DOHH2 (cell line): ENCODE measurements at regions not wholly inside any gene's neighbourhood (a gene's known extent, or its start where the extent isn't known, plus 50 kb on each side); places are given as distances from the start of the nearest gene placed in this dataset.

Source experiments
- H3F3A ChIP-seq: fragments of 200-600 bp; sonication (generic), shearing (Covaris generic); 2 replicates; pipeline ENCODE4 v1.6.0; 2016; ENCODE audit warnings: antibody characterized with exemption, mild to moderate bottlenecking; ENCODE audit not compliant: control insufficient read depth, insufficient read depth
- H3K27ac ChIP-seq: fragments of 200-600 bp; sonication (generic); 2 replicates; pipeline ENCODE4 v1.5.1; 2014; ENCODE audit warnings: low read depth, mild to moderate bottlenecking, low read length, moderate library complexity
- H3K27me3 ChIP-seq: fragments of 200-600 bp; sonication (generic); 2 replicates; pipeline ENCODE4 v1.6.1; 2014; ENCODE audit warnings: mild to moderate bottlenecking, low read length, mixed read lengths; ENCODE audit not compliant: control insufficient read depth
- H3K36me3 ChIP-seq: fragments of 200-600 bp; sonication (generic); 2 replicates; pipeline ENCODE4 v1.6.1; 2014; ENCODE audit warnings: mild to moderate bottlenecking, low read length, moderate library complexity, mixed read lengths; ENCODE audit not compliant: control insufficient read depth
- H3K4me1 ChIP-seq: fragments of 200-600 bp; sonication (generic); 2 replicates; pipeline ENCODE4 v1.6.1; 2014; ENCODE audit warnings: mild to moderate bottlenecking, low read length, mixed read lengths; ENCODE audit not compliant: control insufficient read depth
- H3K4me2 ChIP-seq: fragments of 200-600 bp; sonication (generic); 2 replicates; pipeline ENCODE4 v1.6.0; 2014; ENCODE audit warnings: mild to moderate bottlenecking, low read length, moderate library complexity
- H3K4me3 ChIP-seq: fragments of 200-600 bp; sonication (generic); 2 replicates; pipeline ENCODE4 v1.5.1; 2014; ENCODE audit warnings: mild to moderate bottlenecking, low read length, mixed read lengths
- H3K79me2 ChIP-seq: fragments of 200-600 bp; sonication (generic); 2 replicates; pipeline ENCODE4 v1.6.1; 2014; ENCODE audit warnings: mild to moderate bottlenecking, low read length, mixed read lengths; ENCODE audit not compliant: control insufficient read depth
- H3K9me2 ChIP-seq: fragments of 200-600 bp; sonication (generic); replicated peaks from 2 replicates; pipeline ENCODE4 v1.6.1; 2014; ENCODE audit warnings: mild to moderate bottlenecking, low read length, mixed read lengths; ENCODE audit not compliant: control insufficient read depth
- H3K9me3 ChIP-seq: fragments of 200-600 bp; sonication (generic); 2 replicates; pipeline ENCODE4 v1.6.1; 2014; ENCODE audit warnings: antibody characterized with exemption, low read length, mixed read lengths; ENCODE audit not compliant: control insufficient read depth, insufficient read depth
- H4K20me1 ChIP-seq: fragments of 200-600 bp; sonication (generic); 2 replicates; pipeline ENCODE4 v1.6.0; 2014; ENCODE audit warnings: low read depth, mild to moderate bottlenecking, antibody characterized with exemption, low read length, moderate library complexity; ENCODE audit not compliant: control insufficient read depth, insufficient read depth
- EZH2phosphoT487 ChIP-seq: fragments of 200-600 bp; sonication (generic); IDR thresholded peaks from 2 replicates; pipeline ENCODE4 v1.6.1; 2017; ENCODE audit warnings: borderline replicate concordance, mild to moderate bottlenecking, antibody characterized with exemption, low read length, moderate library complexity, mixed read lengths
- TF ChIP-seq, protein P1 (sequence below): fragments of 200-600 bp; sonication (generic); IDR thresholded peaks from one replicate; pipeline ENCODE4 v1.5.1; 2014; ENCODE audit warnings: antibody characterized with exemption, mild to moderate bottlenecking, low read depth, low read length; ENCODE audit not compliant: poor library complexity, severe bottlenecking

DNA sequence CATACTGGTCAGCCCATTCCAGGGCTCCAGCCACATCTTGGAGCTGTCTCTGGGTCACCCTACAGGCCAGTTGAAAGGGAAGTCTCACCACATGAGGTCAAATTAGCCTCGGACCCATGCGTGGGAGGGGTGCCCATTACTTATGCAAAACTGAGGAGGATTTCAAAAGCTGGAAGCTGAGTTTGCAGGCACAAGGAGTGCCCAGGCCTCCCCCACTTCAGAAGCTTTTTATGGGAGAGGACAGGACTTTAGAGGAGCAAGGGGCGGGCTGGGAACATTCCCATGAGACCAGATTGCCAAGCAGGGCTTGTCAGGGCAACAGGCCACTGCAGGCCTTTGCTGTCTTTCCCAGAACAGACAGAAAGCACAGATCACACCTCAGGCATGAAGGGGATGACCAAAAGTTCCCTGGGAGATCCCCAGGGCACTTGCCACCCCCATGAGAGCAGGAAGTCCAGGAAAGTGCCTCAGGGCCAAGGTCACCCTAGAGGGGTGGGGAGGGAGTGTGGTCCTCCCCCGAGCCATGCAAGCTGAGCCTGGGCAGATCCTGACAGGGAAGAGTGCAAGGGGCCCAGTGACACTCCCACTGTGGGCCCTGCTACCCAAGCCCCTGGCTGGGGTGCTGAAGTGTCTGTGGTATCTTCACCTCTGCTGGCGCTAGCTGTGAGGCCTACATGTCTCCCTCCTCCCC lies 267.7 kb downstream of the BCL11A start:
- Histone ChIP-seq H3K27me3 (no peaks in the 10 kb centered on the region), H3F3A (no peaks in the 10 kb centered on the region), H3K4me1 (peaks cover 3% of the 10 kb centered on the region; the same call in 1 of the 2 replicates), H3K9me3 (no peaks in the 10 kb centered on the region), H3K4me2 (no peak overlapping the region), H3K4me3 (no peak overlapping the region), H4K20me1 (no peaks in the 10 kb centered on the region), H3K79me2 (no peaks in the 10 kb centered on the region), H3K36me3 (no peaks in the 10 kb centered on the region), H3K9me2 (no peaks in the 10 kb centered on the region), H3K27ac (no peak overlapping the region)
- TF ChIP-seq, protein P1, sequence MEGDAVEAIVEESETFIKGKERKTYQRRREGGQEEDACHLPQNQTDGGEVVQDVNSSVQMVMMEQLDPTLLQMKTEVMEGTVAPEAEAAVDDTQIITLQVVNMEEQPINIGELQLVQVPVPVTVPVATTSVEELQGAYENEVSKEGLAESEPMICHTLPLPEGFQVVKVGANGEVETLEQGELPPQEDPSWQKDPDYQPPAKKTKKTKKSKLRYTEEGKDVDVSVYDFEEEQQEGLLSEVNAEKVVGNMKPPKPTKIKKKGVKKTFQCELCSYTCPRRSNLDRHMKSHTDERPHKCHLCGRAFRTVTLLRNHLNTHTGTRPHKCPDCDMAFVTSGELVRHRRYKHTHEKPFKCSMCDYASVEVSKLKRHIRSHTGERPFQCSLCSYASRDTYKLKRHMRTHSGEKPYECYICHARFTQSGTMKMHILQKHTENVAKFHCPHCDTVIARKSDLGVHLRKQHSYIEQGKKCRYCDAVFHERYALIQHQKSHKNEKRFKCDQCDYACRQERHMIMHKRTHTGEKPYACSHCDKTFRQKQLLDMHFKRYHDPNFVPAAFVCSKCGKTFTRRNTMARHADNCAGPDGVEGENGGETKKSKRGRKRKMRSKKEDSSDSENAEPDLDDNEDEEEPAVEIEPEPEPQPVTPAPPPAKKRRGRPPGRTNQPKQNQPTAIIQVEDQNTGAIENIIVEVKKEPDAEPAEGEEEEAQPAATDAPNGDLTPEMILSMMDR = no peak
- no peak for TF ChIP-seq EZH2phosphoT487

DNA sequence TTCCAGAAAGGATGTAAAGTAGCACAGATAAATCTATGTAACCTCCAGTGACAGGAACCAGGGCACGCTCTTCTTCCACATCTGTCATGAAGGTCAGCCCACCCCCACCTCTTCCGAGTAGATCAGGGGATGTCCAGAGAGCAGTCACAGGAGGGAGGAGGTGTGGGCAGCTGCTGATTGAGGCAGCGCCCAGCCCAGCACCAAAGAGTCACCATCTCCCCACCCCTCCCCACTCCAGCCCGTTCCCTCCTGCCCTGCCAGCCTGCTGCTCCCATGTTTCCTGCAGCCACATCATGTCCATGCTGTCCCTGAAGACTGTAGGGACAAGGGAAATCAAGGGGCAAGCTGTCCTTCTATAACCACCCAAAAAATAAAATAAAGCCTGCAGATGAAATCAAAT lies 269.8 kb downstream of the BCL11A start:
- Histone ChIP-seq H3K27ac (no peak overlapping the region), H3K36me3 (no peaks in the 10 kb centered on the region), H3K4me1 (peaks cover 3% of the 10 kb centered on the region; the same call in 1 of the 2 replicates), H3K4me3 (no peak overlapping the region), H3K27me3 (no peaks in the 10 kb centered on the region), H3K9me2 (no peaks in the 10 kb centered on the region), H3K4me2 (no peak overlapping the region), H3F3A (no peaks in the 10 kb centered on the region), H3K9me3 (no peaks in the 10 kb centered on the region), H3K79me2 (no peaks in the 10 kb centered on the region), H4K20me1 (no peaks in the 10 kb centered on the region)
- TF ChIP-seq, protein P1 = no peak
- no peak for TF ChIP-seq EZH2phosphoT487

DNA sequence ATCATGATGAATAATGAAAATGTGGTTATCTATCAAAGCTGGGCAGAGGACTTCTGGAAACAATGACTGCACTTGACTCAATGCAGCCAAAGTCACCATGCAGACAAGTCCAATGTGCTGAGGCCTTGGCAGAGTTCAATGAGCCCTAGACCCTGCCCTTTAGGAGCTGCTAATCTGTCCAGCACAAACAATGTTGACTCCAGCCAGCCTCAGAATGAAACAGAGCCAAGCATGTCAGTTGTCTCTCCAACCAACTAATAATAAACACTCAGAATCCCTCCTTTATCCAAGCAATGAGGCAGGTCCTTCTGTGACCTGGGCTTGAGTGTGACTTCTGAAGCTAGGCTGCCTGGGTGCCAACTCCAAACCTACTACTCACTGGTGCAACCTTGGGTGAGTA lies 270.6 kb downstream of the BCL11A start:
- Histone ChIP-seq H3K27ac (no peak overlapping the region), H3K79me2 (no peaks in the 10 kb centered on the region), H3K9me3 (no peaks in the 10 kb centered on the region), H3K27me3 (no peaks in the 10 kb centered on the region), H4K20me1 (no peaks in the 10 kb centered on the region), H3K4me1 (peaks cover 3% of the 10 kb centered on the region; the same call in 1 of the 2 replicates), H3F3A (no peaks in the 10 kb centered on the region), H3K4me3 (no peak overlapping the region), H3K9me2 (no peaks in the 10 kb centered on the region), H3K36me3 (no peaks in the 10 kb centered on the region), H3K4me2 (no peak overlapping the region)
- TF ChIP-seq EZH2phosphoT487 = no peak
- TF ChIP-seq, protein P1 = no peak
